Medulla oblongata (tissue), 1 donor: ENCODE measurements at regions not wholly inside any gene's neighbourhood (a gene's known extent, or its start where the extent isn't known, plus 50 kb on each side); places are given as distances from the start of the nearest gene placed in this dataset.
"Not testable (repeated sequence)": the region's sequence is repeated elsewhere in the genome, so short reads cannot be mapped to it uniquely, and the experiment has no call there.

Experiments used
- DNase-seq: peaks from one replicate; pipeline ENCODE4 v3.0.0-alpha.2; 2015; ENCODE audit errors: extremely low spot score

DNA sequence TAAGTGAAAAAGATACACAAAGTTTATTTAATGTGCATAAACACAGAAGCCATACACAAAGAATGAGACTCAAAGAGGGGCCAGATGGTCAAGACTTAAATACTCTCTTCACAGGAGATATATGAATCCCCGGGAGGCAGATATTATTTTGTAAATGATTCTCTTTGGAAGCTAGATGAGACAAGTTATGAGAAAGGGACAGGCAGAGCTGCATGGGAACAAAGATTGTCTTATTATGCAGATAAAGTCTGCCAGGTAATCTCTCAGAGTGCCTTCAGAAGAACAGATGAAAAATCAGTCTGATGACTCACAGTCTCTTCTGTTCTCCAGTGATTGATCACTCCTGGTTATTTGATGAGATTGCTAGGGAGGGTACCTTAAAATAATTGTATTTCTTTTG, 89.0 kb downstream of the NAF1 start:
- no peak for DNase-seq

- DNase-seq = no peak
These were observed 94.5 kb downstream of the NAF1 start for GRCh38 chr4:163072222-163072621.

- no peak for DNase-seq
These were observed 95.4 kb downstream of the NAF1 start for GRCh38 chr4:163071308-163071707.

GRCh38 chr4:163070023-163070422, 96.7 kb downstream of the NAF1 start:
- no peak for DNase-seq

DNA sequence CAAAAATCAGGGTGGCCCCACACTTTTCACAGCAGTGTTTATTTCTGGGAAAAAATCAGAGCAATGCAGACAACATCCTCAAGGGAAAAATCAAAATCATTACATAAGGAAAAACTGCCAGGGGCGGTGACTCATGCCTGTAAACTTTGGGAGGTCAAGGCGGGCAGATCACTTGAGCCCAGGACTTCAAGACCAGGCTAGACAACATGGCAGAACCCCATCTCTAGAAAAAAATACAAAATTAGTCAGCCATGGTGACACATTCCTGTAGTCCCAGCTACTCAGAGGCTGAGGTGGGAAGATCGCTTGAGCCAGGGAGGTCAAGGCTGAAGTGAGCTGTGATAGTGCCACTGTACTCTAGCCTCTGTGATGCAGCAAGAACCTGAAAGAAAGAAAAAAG, 102.8 kb downstream of the NAF1 start:
- no peak for DNase-seq

DNA sequence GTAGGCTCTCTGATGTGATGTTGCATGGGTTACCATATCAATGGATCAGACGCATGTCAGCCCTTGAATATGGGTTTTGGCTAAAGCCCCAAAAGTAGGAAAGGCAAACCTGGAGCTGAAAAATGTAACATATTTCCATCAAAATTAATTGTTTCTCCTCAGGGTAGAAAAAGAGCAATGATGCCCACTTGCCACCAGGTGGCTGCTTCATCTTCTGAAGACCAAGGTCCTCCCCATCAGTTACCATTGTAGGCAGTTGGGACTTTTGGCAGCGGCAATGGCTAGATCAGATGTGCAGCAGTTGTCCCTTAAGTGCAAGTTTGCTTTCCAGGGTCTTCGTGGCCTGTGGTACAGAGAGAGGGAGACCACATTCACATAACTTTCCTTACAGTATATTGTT, 118.2 kb downstream of the NAF1 start:
- DNase-seq = peak; percentile 13

GRCh38 chr4:163042306-163042705, 124.4 kb downstream of the NAF1 start:
- no peak for DNase-seq

GRCh38 chr4:163017135-163017534, 149.6 kb downstream of the NAF1 start:
- no peak for DNase-seq

GRCh38 chr4:163012816-163013215, 153.9 kb downstream of the NAF1 start:
- no peak for DNase-seq

DNA sequence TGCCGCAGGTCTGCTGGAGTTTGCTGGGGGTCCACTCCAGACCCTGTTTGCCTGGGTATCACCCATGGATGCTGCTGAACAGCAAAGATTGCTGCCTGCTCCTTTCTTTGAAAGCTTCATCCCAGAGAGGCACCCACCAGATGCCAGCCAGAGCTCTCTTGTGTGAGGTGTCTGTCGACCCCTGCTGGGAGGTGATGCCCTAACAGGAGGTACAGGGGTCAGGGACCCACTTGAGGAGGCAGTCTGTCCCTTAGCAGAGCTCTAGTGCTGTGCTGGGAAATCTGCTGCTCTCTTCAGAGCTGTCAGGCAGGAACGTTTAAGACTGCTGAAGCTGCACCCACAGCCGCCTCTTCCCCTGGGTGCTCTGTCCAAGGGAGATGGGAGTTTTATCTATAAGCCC, 162.7 kb downstream of the NAF1 start:
- no peak for DNase-seq

DNA sequence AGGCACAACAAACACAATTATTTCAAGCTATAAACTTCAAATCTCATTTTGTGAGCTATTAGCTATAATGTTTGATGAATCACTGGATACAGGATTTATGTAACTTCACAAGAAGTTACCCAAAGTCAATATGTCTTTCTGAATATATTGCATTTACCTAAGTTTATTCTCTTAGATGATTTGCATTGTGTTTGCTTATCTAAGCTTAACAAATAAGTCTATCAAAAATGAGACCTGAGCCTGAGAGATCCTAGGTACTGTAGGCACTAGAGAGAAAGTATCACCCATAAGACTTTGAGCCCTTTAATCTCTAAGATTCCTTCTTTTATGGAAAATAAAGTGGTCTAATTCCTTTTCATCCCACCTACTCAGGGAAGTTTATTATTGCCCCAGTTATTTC, 178.2 kb downstream of the NAF1 start:
- DNase-seq = no peak

DNA sequence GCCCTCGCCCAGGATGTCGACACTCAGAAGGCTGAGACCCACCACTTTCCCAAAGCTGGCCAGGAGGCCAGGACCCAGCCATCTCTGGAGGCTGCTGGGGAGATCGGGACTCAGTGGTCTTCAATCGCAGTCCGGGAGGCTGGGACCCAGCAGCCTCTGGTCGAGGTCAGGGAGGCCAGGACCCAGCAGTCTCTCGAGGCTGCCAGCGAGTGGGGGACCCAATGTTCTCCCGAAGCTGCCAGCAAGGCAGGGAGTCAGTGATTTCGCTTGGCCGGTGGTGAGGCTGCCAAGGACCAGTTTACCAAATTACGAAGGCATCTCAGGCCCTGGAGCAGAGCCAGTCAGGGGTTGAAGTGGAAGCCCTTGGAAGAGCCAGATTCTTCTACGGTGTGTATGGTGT, 181.6 kb downstream of the NAF1 start:
- DNase-seq = no peak

- no peak for DNase-seq
These were observed 182.1 kb downstream of the NAF1 start for GRCh38 chr4:162984621-162985020.

- DNase-seq = no peak
These were observed 184.9 kb downstream of the NAF1 start for GRCh38 chr4:162981823-162982222.

- no peak for DNase-seq
These were observed 188.3 kb downstream of the NAF1 start for GRCh38 chr4:162978398-162978797.

DNA sequence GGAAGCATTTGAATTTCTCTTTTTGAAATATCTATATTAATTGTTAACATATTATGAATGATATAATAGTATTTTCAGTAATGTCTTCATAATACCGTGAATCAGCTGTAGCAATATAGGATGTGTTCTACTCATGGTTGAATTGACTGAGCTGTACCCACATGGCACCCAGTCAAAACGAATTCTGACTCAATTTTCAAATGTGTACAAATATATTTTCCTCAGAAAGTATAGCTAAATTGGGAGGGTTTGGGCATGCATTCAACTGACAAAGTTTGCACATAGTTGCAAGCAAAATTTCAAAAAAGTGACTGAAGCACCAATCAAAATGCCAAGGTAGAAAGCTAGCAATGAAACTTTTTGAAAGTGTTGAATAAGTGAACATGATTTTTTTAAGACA, 188.9 kb downstream of the NAF1 start:
- no peak for DNase-seq

- DNase-seq = no peak
These were observed 193.9 kb downstream of the NAF1 start for GRCh38 chr4:162972661-162973330.

GRCh38 chr4:162969194-162969593, 197.5 kb downstream of the NAF1 start:
- DNase-seq = no peak

DNA sequence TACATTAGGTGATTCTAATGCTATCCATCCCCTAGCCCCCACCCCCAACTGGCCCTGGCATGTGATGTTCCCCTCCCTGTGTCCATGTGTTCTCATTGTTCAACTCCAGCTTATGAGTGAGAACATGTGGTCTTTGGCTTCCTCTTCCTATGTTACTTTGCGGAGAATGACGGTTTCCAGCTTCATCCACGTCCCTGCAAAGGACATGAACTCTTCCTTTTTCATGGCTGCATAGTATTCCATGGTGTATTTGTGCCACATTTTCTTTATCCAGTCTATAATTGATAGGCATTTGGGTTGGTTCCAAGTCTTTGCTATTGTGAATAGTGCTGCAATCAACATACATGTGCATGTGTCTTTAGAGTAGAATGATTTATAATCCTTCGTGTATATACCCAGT, 200.7 kb downstream of the NAF1 start:
- not testable (repeated sequence) for DNase-seq

- DNase-seq = no peak
These were observed 207.6 kb downstream of the NAF1 start for GRCh38 chr4:162959046-162959445.

GRCh38 chr4:162957521-162958143, 209.1 kb downstream of the NAF1 start:
- DNase-seq = no peak

DNA sequence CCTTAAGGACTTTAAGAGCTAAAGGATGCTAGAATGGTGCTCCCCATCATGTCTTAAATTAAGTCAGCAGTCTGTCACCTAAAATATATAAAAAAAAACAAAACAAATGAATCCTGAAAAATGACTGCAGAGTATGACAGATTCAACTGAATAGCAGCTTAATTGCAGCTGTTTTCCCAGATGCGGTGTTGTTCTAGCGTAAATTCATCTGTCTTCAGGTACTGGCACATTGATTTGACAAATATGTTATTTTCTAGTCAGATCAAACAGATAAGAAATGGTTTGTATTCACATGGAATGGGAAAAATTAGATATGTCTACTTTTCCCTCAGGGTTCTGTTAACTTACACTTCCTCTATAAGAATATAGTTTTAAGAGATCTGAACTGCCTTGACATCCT, 211.7 kb downstream of the NAF1 start:
- no peak for DNase-seq

- DNase-seq = no peak
These were observed 214.5 kb downstream of the NAF1 start for GRCh38 chr4:162952232-162952631.

GRCh38 chr4:162945713-162946112, 221.0 kb downstream of the NAF1 start:
- no peak for DNase-seq
